ENCODE measurements at regions not wholly inside any gene's neighbourhood (a gene's known extent, or its start where the extent isn't known, plus 50 kb on each side); places are given as distances from the start of the nearest gene placed in this dataset.

DNA sequence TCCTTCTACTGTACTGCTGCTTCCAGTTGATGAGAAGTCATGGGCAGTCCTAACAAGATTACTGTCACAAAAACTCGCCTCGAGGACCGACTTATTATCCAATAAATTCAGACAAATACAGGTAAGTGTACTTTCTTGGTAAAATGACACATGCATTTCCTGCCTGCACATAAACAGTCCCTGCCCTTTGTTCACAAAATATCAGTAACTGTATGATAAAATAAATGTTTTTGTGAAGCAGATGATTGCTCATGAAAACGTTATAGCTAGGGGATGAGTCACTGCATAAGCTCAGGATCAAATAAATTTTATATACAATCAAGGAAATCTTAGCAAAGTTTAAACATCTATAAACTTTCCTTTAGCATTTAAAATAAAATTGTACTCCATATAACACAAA, 164.5 kb upstream of the RIPOR2 start:
- TF ChIP-seq, protein P1, sequence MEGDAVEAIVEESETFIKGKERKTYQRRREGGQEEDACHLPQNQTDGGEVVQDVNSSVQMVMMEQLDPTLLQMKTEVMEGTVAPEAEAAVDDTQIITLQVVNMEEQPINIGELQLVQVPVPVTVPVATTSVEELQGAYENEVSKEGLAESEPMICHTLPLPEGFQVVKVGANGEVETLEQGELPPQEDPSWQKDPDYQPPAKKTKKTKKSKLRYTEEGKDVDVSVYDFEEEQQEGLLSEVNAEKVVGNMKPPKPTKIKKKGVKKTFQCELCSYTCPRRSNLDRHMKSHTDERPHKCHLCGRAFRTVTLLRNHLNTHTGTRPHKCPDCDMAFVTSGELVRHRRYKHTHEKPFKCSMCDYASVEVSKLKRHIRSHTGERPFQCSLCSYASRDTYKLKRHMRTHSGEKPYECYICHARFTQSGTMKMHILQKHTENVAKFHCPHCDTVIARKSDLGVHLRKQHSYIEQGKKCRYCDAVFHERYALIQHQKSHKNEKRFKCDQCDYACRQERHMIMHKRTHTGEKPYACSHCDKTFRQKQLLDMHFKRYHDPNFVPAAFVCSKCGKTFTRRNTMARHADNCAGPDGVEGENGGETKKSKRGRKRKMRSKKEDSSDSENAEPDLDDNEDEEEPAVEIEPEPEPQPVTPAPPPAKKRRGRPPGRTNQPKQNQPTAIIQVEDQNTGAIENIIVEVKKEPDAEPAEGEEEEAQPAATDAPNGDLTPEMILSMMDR (IDR thresholded peaks at IDR 0.05) = no peak
- TF ChIP-seq POLR2AphosphoS5 (IDR thresholded peaks at IDR 0.05) (no peak), POLR2A (IDR thresholded peaks at IDR 0.05) (no peak)
